GM19351 (cell line): ENCODE measurements at regions not wholly inside any gene's neighbourhood (a gene's known extent, or its start where the extent isn't known, plus 50 kb on each side); places are given as distances from the start of the nearest gene placed in this dataset.

Experiments used
- ATAC-seq: cut with Tn5 transposase; IDR thresholded peaks from one replicate; pipeline ENCODE4 v1.9.1; 2021; ENCODE audit warnings: mild to moderate bottlenecking, moderate library complexity; ENCODE audit not compliant: unreplicated experiment

GRCh38 chr1:5812295-5812694 lies 179.9 kb downstream of the NPHP4 start:
- no peak for ATAC-seq

DNA sequence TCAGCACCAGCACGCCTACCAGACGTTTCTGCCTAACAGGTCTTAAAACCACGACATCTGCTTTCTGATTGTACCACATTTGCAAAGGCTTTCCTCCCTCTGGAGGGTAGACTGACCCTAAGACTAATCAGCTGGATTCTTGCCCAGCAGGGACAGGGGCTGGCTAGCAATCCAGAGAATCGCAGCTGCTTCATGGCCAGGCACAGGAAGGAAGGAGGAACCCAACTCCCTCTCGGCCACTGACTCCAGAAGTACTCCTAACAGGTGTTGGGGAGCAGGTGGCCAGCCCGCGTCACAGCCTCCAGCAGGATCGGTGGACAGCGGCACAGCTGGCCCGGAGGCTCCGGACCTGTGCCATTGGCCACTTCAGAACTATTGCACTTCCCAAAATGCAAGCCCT lies 180.8 kb downstream of the NPHP4 start:
- ATAC-seq, result no peak

DNA sequence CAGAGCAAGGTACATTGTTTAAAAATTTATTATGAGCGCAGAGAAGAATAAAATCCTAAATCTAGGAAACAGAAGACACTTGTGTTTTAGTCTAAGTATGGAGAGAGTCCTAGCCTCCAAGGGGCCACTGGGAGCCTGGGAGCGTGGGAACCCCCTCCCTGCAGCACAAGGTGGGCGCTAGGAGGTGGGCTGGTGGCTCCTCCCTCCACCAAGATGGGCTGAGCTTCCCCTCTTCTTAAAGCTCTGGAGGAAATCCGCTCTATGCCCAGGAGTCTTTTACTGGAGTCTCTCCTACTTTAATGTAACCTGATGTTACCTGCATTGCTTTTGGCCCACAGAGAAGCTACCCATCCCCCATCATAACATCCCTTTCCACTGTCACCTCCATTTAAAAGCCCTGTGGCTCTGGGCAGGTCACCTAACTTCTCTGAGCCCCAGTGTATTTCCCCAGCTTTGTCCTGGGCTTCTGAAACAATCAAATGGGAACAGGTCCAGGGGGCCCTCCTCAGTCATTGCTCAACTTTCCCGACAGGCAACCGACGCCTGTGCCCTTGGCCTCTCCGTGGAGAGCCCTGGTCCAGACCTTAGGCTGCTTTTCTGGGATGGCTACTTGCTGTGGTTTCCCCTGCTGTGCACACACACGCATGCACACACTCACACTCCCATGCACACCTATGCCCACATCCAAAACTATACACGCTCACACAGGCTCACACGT lies 181.5 kb downstream of the NPHP4 start:
- ATAC-seq, result no peak

- no peak for ATAC-seq
Measured at GRCh38 chr1:5810131-5810530, 182.1 kb downstream of the NPHP4 start.

DNA sequence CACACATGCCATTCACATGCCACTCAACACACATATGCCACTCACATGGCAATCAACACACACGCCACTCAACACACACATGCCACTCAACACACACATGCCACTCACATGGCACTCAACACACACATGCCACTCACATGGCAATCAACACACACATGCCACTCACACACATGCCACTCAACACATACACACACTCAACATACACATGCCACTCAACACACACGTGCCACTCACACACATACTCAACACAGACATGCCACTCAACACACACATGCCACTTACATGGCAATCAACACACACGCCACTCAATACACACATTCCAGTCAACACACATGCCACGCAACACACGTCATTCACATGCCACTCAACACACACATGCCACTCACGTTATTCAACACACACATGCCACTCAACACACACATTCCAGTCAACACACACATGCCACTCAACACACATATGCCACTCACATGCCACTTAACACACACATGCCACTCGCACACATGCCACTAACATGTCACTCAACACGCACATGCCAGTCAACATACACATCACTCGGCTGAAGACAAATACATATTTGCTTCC lies 182.9 kb downstream of the NPHP4 start:
- ATAC-seq, result no peak

- ATAC-seq, result no peak
Measured at GRCh38 chr1:5803851-5804250, 188.4 kb downstream of the NPHP4 start.

GRCh38 chr1:5802606-5803005 lies 189.6 kb downstream of the NPHP4 start:
- no peak for ATAC-seq

DNA sequence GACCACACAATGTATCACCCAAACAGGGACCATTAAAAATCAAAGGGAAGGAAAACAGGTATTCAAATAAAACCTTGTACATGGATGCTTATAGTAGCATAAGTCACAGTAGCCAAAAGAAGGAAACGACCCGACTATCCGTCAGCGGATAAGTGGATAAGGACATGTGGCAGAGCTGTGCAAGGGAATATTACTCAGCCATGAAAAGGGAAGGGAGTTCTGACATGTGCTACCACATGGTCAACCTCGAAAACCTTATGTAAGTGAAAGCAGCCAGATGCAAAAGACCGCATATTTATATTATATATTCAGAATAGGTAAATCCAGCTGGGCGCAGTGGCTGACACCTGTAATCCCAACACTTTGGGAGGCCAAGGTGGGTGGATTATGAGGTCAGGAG lies 193.3 kb downstream of the NPHP4 start:
- no peak for ATAC-seq

GRCh38 chr1:5798151-5798730 lies 194.0 kb downstream of the NPHP4 start:
- ATAC-seq, result no peak

DNA sequence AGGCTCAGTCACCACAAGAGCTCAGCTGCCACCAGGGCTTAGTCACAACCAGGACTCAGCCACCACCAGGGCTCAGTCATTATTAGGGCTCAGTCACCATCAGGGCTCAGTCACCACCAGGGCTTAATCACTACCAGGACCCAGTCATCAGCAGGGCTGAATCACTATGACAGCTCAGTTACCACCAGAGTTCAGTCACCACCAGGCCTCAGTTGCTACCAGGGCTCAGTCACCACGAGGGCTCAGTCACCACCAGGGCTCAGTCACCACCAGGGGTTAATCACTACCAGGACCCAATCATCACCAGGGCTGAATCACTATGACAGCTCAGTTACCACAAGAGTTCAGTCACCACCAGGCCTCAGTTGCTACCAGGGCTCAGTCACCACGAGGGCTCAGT lies 196.2 kb downstream of the NPHP4 start:
- ATAC-seq, result no peak

DNA sequence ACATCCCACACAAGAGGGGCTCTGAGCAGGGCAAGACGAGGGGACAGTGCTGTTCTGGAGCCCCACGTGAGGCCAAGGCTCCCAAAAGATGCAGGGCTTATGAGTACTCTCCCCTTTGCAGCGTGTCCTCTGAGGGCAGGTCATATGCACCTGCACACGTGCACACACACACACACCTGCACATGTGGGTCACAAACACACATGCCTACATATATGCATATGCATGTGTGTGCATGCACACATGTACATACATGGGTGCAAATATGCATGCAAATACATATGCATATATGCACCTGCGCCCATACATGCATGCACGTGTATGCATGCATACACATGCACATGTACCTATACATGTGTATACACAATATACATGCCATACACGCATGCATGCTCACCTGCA lies 197.9 kb downstream of the NPHP4 start:
- ATAC-seq, result no peak

DNA sequence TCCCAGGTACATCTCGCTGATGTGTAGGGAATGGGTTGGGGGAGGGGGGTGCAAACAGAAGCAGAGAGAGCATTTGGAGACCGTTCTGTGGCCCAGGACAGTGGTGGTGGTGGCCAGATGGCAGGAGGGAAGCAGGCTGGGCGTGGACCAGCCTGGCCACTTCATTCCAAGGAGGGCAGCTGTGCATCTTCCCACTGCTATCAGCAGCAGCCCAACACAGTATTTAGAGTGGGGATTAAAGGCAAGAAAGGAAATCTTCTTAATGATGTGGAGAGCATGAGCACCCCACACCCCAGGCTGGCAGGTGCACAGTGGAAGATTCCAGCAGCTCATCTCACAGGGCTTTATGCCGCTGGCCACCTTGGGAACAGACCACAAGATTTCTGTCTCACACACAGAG lies 198.7 kb downstream of the NPHP4 start:
- no peak for ATAC-seq

GRCh38 chr1:5781079-5781478 lies 211.1 kb downstream of the NPHP4 start:
- no peak for ATAC-seq

- ATAC-seq, result no peak
Measured at GRCh38 chr1:5780324-5780716, 211.9 kb downstream of the NPHP4 start.

DNA sequence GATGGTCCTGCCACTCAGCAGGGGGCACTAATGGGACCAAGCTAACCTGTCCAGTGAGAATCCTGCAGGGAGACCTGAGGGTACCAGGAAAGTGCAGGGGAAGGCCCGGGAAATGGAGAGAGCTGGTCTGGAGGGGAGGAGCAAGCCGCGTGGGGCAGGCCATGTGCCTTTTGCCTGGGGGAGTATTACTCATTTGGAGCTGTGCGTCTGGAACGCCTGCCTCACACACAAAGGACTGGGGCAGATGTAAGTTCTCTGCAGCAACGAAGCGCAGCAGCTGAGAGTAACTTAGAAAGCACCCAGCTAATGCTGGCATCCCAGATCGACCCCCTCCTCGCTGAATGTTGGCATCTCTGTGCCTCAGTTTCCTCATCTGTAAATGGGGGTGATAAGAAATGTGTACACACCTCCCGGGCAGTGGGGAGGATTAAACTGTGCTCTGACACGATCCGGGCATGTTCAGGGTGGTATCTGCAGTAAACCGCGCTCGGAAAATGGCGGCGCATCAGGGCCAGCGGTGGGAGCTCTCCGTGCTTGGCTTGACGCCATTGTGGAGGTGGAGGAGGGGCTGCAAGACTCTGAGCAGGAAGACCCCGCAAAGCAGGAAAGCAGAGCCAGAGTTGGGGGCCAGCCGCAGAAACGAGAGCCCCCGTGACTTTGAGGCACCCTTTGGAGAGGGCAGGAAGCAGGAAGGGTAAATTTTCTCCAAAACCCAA lies 212.5 kb downstream of the NPHP4 start:
- ATAC-seq, result no peak

DNA sequence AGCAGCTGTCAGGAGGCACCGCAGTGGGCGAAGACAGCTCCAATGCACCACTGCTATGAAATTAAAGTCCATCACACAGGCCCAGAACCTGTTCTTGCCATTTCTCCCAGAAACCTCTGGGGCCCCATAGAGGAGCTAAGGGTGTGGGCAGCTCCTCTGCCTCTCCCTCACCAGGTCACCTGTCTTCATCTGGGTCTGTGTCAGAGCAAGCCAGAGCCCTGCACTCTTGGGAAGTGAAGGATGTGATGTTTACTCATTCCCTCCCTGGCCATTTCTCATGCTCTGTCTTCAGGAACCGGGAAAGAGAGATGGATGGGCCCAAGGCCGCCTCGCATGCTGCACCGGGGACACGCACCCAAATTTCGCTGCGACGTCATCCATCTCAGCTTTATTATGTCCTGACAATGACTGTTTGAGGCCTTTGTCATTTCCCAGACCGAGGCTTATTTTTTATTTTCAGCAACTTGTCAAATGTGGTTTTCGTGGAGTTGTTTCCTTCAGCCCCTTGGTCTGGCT lies 216.1 kb downstream of the NPHP4 start:
- ATAC-seq, result no peak

DNA sequence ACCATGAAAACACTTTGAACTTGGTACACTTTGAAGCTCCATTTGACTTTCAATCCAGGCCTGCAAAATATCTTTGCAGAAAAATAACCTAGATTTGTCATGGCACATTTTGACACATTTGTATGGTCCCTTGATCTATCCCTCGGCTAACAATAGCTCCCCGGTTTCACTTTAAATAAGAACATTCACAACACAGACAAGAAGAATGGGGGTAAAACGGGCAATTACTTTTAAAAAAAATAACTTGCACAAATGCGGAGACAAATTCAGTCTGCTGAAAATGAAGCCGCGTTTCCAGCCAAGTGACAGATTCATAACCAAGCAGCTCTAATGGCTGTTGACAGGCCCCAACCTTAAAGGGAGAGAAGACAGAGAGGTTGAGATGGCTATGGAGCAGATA lies 218.2 kb downstream of the NPHP4 start:
- ATAC-seq, result no peak

DNA sequence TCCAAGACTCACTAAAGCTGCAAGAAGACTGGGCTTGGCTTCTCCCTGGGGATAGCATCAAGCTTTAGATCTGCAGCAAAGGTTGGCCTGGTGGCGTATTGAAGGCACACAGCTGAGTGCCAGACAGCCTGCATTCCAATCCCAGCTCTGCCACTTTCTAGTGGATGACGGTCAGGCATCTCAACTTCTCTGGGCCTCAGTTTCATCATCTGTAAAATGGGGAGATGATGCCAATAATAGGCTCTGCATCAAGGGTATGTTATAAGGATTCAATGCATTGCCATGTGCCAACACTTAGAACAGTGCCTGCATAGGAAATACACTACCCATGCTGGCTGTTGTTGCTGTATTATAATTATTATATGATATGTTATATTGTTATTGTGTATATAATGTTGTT lies 220.4 kb downstream of the NPHP4 start:
- ATAC-seq, result no peak

DNA sequence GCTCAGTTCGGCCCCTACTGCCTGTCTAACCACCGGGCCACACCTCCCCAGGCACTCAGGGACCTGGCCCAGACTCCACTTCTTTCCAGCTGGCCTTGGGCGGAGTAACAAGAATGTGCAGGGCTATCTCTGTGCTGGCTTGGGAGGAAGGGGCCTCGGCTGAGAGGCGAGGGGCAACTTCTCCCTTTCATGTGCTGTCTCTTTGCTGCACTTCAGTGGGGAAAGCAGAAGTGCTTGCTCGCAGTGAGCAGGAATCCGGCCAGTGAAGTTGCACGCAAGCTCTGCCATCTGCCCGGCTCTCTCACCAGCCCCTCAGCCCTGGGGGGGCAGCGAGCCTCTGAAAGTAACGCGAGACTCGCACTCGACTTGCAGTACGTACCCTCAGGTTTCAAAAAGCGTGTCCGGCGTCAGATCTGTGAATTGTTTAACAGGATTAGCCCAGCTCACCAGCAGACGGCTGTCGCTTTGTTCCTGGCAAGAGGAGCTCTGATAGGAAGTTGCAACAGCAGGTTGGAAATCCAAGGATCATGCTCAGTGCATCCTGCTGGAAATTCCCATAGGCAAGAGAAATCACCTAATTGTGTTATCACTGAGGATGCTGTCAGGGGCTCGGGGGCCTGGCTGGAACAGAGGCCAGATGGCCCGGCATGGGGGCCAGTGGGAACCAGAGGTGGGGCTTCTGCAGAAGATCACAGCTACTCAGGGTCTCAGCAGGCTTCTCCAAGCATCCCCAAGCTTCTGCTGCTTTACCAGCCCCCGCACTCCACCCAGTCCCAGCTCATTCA lies 221.1 kb downstream of the NPHP4 start:
- ATAC-seq, result no peak

GRCh38 chr1:5769760-5770159 lies 222.5 kb downstream of the NPHP4 start:
- ATAC-seq, result no peak

DNA sequence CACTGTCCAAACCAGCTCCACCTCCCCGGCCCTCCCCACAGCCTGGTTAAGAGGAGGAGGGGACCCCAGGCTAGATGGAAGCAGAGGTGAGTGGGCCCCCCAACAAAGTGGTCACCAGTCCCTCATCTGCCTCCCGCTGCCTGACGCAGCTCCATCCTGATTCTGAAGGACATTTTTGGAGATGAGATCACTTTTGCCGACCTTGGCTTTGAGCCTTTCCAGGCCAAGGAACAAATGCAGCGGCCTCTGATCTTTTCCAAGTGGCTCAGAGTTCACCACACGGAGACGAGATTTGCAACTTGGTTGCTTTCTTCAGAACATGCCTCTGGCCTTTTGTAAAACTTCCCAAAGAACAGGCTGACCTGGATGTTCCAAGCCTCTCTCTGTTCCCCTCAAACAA lies 223.1 kb downstream of the NPHP4 start:
- no peak for ATAC-seq
